ENCODE measurements at regions not wholly inside any gene's neighbourhood (a gene's known extent, or its start where the extent isn't known, plus 50 kb on each side); places are given as distances from the start of the nearest gene placed in this dataset.

GRCh38 chr21:22582026-22582425 lies 1583.8 kb downstream of the NCAM2 start:
- Mint-ChIP-seq H3K4me3 (no peak overlapping the region), H3K27me3 (no peaks in the 10 kb centered on the region), H3K9me3 (no peaks in the 10 kb centered on the region), H3K27ac (no peak overlapping the region), H3K36me3 (no peaks in the 10 kb centered on the region), H3K4me1 (no peaks in the 10 kb centered on the region)
- no peak overlapping the region for H3K27ac ChIP-seq (ENCODE audit: low read length)
- ChIA-PET CTCF (no interaction called here), POLR2A (no interaction called here)
- no peaks in the 10 kb centered on the region for H3K36me3 ChIP-seq (ENCODE audit: control insufficient read depth in 2 of 2, extremely low read depth in 1 of 2, insufficient read depth in 1 of 2, low read length in 1 of 2)
- ATAC-seq (replicated peaks in 1 of 4), result no peak
- no CpG with 5 or more reads among the region's 2 CpGs for WGBS (ENCODE audit: insufficient coverage)
- no peaks in the 10 kb centered on the region for H3K27me3 ChIP-seq (replicated peaks in 1 of 2; ENCODE audit: control insufficient read depth in 2 of 2, extremely low read depth in 1 of 2, insufficient read depth in 2 of 2, low read length in 1 of 2)
- DNase-seq, result no peak
- no peaks in the 10 kb centered on the region for H3K4me1 ChIP-seq (ENCODE audit: control insufficient read depth in 1 of 2, extremely low read depth in 1 of 2, insufficient read depth in 2 of 2, low read length in 2 of 2)
- H3K4me3 ChIP-seq (ENCODE audit: control insufficient read depth in 1 of 2, extremely low read depth in 1 of 2, low read length in 1 of 2), result no peak overlapping the region
- H3K9me3 ChIP-seq, result no peaks in the 10 kb centered on the region

- Histone ChIP-seq H3K4me1 (ENCODE audit: control insufficient read depth in 1 of 2, extremely low read depth in 1 of 2, insufficient read depth in 2 of 2, low read length in 2 of 2) (no peaks in the 10 kb centered on the region), H3K36me3 (ENCODE audit: control insufficient read depth in 2 of 2, extremely low read depth in 1 of 2, insufficient read depth in 1 of 2, low read length in 1 of 2) (no peaks in the 10 kb centered on the region), H3K4me3 (ENCODE audit: control insufficient read depth in 1 of 2, extremely low read depth in 1 of 2, low read length in 1 of 2) (no peak overlapping the region), H3K27ac (ENCODE audit: low read length) (no peak overlapping the region), H3K9me3 (no peaks in the 10 kb centered on the region), H3K27me3 (replicated peaks in 1 of 2; ENCODE audit: control insufficient read depth in 2 of 2, extremely low read depth in 1 of 2, insufficient read depth in 2 of 2, low read length in 1 of 2) (no peaks in the 10 kb centered on the region)
- ChIA-PET CTCF (no interaction called here), POLR2A (no interaction called here)
- no peaks in the 10 kb centered on the region for H3K4me1 Mint-ChIP-seq
- no peak overlapping the region for H3K27ac Mint-ChIP-seq
- H3K36me3 Mint-ChIP-seq, result no peaks in the 10 kb centered on the region
- WGBS (ENCODE audit: insufficient coverage), result no CpG with 5 or more reads among the region's 5 CpGs
- peaks cover 0 to 2% (median 0%) of the 10 kb centered on the region in 3 donors for H3K9me3 Mint-ChIP-seq
- no peak overlapping the region for H3K4me3 Mint-ChIP-seq
- H3K27me3 Mint-ChIP-seq, result no peaks in the 10 kb centered on the region
- DNase-seq, result no peak
- no peak for ATAC-seq (replicated peaks in 1 of 4)
Observed at GRCh38 chr21:22584308-22584707, 1586.1 kb downstream of the NCAM2 start.

- DNase-seq, result no peak
- ChIA-PET POLR2A (no interaction called here), CTCF (no interaction called here)
- no peak overlapping the region for H3K27ac Mint-ChIP-seq
- Histone ChIP-seq H3K4me1 (ENCODE audit: control insufficient read depth in 1 of 2, extremely low read depth in 1 of 2, insufficient read depth in 2 of 2, low read length in 2 of 2) (no peaks in the 10 kb centered on the region), H3K4me3 (ENCODE audit: control insufficient read depth in 1 of 2, extremely low read depth in 1 of 2, low read length in 1 of 2) (no peak overlapping the region), H3K9me3 (no peaks in the 10 kb centered on the region), H3K36me3 (ENCODE audit: control insufficient read depth in 2 of 2, extremely low read depth in 1 of 2, insufficient read depth in 1 of 2, low read length in 1 of 2) (no peaks in the 10 kb centered on the region), H3K27me3 (replicated peaks in 1 of 2; ENCODE audit: control insufficient read depth in 2 of 2, extremely low read depth in 1 of 2, insufficient read depth in 2 of 2, low read length in 1 of 2) (no peaks in the 10 kb centered on the region), H3K27ac (ENCODE audit: low read length) (no peak overlapping the region)
- no CpG with 5 or more reads among the region's 4 CpGs for WGBS (ENCODE audit: insufficient coverage)
- H3K27me3 Mint-ChIP-seq, result no peaks in the 10 kb centered on the region
- H3K4me1 Mint-ChIP-seq, result no peaks in the 10 kb centered on the region
- H3K9me3 Mint-ChIP-seq, result peaks cover 3 to 4% (median 4%) of the 10 kb centered on the region in 3 donors
- ATAC-seq (replicated peaks in 1 of 4), result no peak
- H3K4me3 Mint-ChIP-seq, result no peak overlapping the region
- H3K36me3 Mint-ChIP-seq, result no peaks in the 10 kb centered on the region
Observed at GRCh38 chr21:22585558-22585957, 1587.3 kb downstream of the NCAM2 start.

DNA sequence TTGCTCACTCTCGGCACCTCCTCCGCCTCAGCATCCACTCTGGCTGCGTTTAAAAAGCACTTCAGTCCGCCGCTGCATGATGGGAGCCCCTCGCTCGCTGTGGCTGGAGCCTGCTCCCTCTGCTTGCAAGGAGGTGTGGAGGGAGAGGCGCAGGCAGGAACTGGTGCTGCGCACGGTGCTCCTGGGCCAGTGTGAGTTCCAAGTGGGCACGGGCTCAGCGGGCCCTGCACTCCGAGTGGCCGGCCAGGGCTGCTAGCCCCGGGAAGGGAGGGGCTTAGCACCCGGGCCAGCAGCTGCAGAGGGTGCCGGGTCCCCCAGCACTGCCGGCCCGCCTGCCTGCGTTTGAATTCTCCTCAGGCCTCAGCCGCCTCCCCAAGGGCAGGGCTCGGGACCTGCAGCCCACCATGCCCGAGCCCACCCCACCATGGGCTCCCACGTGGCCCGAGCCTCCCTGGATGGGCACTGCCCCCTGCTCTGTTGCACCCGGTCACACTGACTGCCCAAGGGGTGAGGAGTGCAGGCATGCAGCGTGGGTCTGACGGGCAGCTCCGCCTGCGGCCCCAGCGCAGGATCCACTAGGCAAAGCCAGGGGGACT lies 1599.5 kb downstream of the NCAM2 start:
- Mint-ChIP-seq H3K36me3 (no peaks in the 10 kb centered on the region), H3K27ac (no peak overlapping the region), H3K27me3 (no peaks in the 10 kb centered on the region), H3K4me1 (no peaks in the 10 kb centered on the region), H3K4me3 (no peak overlapping the region), H3K9me3 (peaks cover 0 to 12% (median 3%) of the 10 kb centered on the region in 3 donors)
- POLR2A ChIA-PET, result no interaction called here
- Histone ChIP-seq H3K9me3 (no peaks in the 10 kb centered on the region), H3K27ac (ENCODE audit: low read length) (no peak overlapping the region), H3K36me3 (ENCODE audit: control insufficient read depth in 2 of 2, extremely low read depth in 1 of 2, insufficient read depth in 1 of 2, low read length in 1 of 2) (no peaks in the 10 kb centered on the region), H3K27me3 (replicated peaks in 1 of 2; ENCODE audit: control insufficient read depth in 2 of 2, extremely low read depth in 1 of 2, insufficient read depth in 2 of 2, low read length in 1 of 2) (no peaks in the 10 kb centered on the region), H3K4me3 (ENCODE audit: control insufficient read depth in 1 of 2, extremely low read depth in 1 of 2, low read length in 1 of 2) (no peak overlapping the region), H3K4me1 (ENCODE audit: control insufficient read depth in 1 of 2, extremely low read depth in 1 of 2, insufficient read depth in 2 of 2, low read length in 2 of 2) (no peaks in the 10 kb centered on the region)
- 91% methylated on average over 22 of the region's 31 CpGs for whole genome bisulfite sequencing (ENCODE audit: insufficient coverage)
- DNase-seq (no peak), ATAC-seq (replicated peaks in 1 of 4) (no peak)
- CTCF ChIA-PET, result interaction anchor here in 1 of 2 donors (0.6 kb wide), 1 partner anchor 101 kb away, joined by 3 read pairs; no protein-coding TSS in a partner anchor

DNA sequence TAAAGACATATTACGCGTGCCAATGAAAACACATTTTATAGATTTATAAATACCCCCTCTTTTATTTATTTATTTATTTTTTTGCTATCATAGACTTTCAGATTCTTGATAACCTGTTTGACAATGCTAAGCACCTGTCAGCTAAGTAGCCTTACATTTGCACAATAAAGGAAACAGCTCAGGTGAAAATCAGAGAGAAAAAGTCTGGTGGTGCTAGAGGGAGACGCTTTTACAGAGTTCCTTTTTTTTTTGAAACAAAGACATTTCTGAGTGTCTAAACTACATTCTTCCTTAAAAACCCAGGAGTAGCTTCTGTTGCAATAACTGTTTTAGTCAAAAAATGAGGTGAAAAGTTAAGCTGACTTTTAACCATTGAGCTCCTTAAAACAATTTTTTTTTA lies 1611.6 kb downstream of the NCAM2 start:
- no peaks in the 10 kb centered on the region for H3K4me1 ChIP-seq (ENCODE audit: control insufficient read depth in 1 of 2, extremely low read depth in 1 of 2, insufficient read depth in 2 of 2, low read length in 2 of 2)
- ATAC-seq (replicated peaks in 1 of 4), result no peak
- no peaks in the 10 kb centered on the region for H3K27me3 ChIP-seq (replicated peaks in 1 of 2; ENCODE audit: control insufficient read depth in 2 of 2, extremely low read depth in 1 of 2, insufficient read depth in 2 of 2, low read length in 1 of 2)
- no peak overlapping the region for H3K27ac ChIP-seq (ENCODE audit: low read length)
- Mint-ChIP-seq H3K9me3 (peaks cover 0 to 3% (median 2%) of the 10 kb centered on the region in 3 donors), H3K4me1 (no peaks in the 10 kb centered on the region), H3K4me3 (no peak overlapping the region), H3K27ac (no peak overlapping the region), H3K36me3 (no peaks in the 10 kb centered on the region), H3K27me3 (no peaks in the 10 kb centered on the region)
- DNase-seq, result no peak
- ChIA-PET CTCF (interaction anchor here in 1 of 2 donors (0.6 kb wide), 1 partner anchor 85 kb away, joined by 4 read pairs; no protein-coding TSS in a partner anchor), POLR2A (interaction anchor here in 1 of 2 donors (0.6 kb wide), 1 partner anchor 17 kb away, joined by 3 read pairs; no protein-coding TSS in a partner anchor)
- no peaks in the 10 kb centered on the region for H3K36me3 ChIP-seq (ENCODE audit: control insufficient read depth in 2 of 2, extremely low read depth in 1 of 2, insufficient read depth in 1 of 2, low read length in 1 of 2)
- no peaks in the 10 kb centered on the region for H3K9me3 ChIP-seq
- no peak overlapping the region for H3K4me3 ChIP-seq (ENCODE audit: control insufficient read depth in 1 of 2, extremely low read depth in 1 of 2, low read length in 1 of 2)
- WGBS (ENCODE audit: insufficient coverage), result no CpG with 5 or more reads among the region's 3 CpGs

DNA sequence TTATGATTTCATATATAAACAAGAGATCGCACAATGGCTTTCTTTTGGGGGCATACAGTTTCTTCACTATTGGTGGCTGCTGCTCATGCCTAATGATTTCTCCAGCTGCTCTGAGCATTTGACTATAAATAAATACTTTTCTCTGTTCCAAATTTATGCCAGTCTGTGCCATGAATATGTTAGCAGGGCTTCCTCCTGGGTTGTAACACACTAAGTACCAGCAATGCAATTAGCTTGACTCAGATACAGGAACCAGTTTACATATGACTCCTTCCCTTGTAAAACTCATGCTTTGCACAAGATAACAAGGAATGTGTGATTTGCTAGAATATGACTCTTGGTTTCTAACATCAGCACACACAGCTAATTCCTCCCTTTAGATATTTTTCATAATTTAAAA lies 1629.7 kb downstream of the NCAM2 start:
- H3K27me3 Mint-ChIP-seq, result no peaks in the 10 kb centered on the region
- Histone ChIP-seq H3K4me1 (ENCODE audit: control insufficient read depth in 1 of 2, extremely low read depth in 1 of 2, insufficient read depth in 2 of 2, low read length in 2 of 2) (no peaks in the 10 kb centered on the region), H3K9me3 (no peaks in the 10 kb centered on the region), H3K27me3 (replicated peaks in 1 of 2; ENCODE audit: control insufficient read depth in 2 of 2, extremely low read depth in 1 of 2, insufficient read depth in 2 of 2, low read length in 1 of 2) (no peaks in the 10 kb centered on the region), H3K27ac (ENCODE audit: low read length) (no peak overlapping the region), H3K36me3 (ENCODE audit: control insufficient read depth in 2 of 2, extremely low read depth in 1 of 2, insufficient read depth in 1 of 2, low read length in 1 of 2) (no peaks in the 10 kb centered on the region), H3K4me3 (ENCODE audit: control insufficient read depth in 1 of 2, extremely low read depth in 1 of 2, low read length in 1 of 2) (no peak overlapping the region)
- no peaks in the 10 kb centered on the region for H3K36me3 Mint-ChIP-seq
- no peak overlapping the region for H3K27ac Mint-ChIP-seq
- no peak for ATAC-seq (replicated peaks in 1 of 4)
- CTCF ChIA-PET, result no interaction called here
- no peak overlapping the region for H3K4me3 Mint-ChIP-seq
- peaks cover 0 to 4% (median 0%) of the 10 kb centered on the region in 3 donors for H3K9me3 Mint-ChIP-seq
- no peak for DNase-seq
- POLR2A ChIA-PET, result no interaction called here
- no CpG with 5 or more reads among the region's 1 CpG for WGBS (ENCODE audit: insufficient coverage)
- H3K4me1 Mint-ChIP-seq, result no peaks in the 10 kb centered on the region

DNA sequence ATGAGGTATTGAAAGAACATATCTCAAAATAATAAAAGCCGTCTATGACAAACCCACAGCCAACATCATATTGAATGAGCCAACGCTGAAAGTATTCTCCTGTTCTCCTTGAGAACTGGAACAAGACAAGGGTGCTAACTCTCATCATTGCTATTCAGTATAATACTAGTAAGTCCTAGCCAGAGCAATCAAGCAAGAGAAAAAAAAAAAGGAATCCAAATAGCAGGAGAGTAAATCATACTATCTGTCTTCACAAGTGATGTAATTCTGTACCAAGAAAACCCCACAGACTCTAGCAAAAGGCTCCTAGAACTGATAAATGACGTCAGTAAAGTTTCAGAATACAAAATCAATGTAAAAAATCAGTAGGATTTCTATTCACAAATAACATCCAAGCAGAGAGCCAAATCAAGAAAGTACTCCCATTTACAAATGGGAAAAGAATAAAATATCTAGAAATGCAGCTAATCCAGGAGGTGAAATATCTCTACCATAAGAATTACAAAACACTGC lies 1632.8 kb downstream of the NCAM2 start:
- POLR2A ChIA-PET, result no interaction called here
- Histone ChIP-seq H3K27ac (ENCODE audit: low read length) (no peak overlapping the region), H3K9me3 (no peaks in the 10 kb centered on the region), H3K4me1 (ENCODE audit: control insufficient read depth in 1 of 2, extremely low read depth in 1 of 2, insufficient read depth in 2 of 2, low read length in 2 of 2) (no peaks in the 10 kb centered on the region), H3K4me3 (ENCODE audit: control insufficient read depth in 1 of 2, extremely low read depth in 1 of 2, low read length in 1 of 2) (no peak overlapping the region), H3K27me3 (replicated peaks in 1 of 2; ENCODE audit: control insufficient read depth in 2 of 2, extremely low read depth in 1 of 2, insufficient read depth in 2 of 2, low read length in 1 of 2) (no peaks in the 10 kb centered on the region), H3K36me3 (ENCODE audit: control insufficient read depth in 2 of 2, extremely low read depth in 1 of 2, insufficient read depth in 1 of 2, low read length in 1 of 2) (no peaks in the 10 kb centered on the region)
- Mint-ChIP-seq H3K27me3 (no peaks in the 10 kb centered on the region), H3K4me1 (no peaks in the 10 kb centered on the region), H3K36me3 (no peaks in the 10 kb centered on the region), H3K9me3 (peaks cover 0 to 4% (median 0%) of the 10 kb centered on the region in 3 donors), H3K4me3 (no peak overlapping the region), H3K27ac (no peak overlapping the region)
- ATAC-seq (replicated peaks in 1 of 4), result no peak
- no CpG with 5 or more reads among the region's 3 CpGs for WGBS (ENCODE audit: insufficient coverage)
- CTCF ChIA-PET, result no interaction called here
- DNase-seq, result no peak

Data from T-cell (primary cell).